Occipital lobe (tissue), 1 donor: ENCODE measurements at regions not wholly inside any gene's neighbourhood (a gene's known extent, or its start where the extent isn't known, plus 50 kb on each side); places are given as distances from the start of the nearest gene placed in this dataset.

Experiments used
- DNase-seq: peaks from one replicate; lab custom pipeline; 2025; lab: John Stamatoyannopoulos, UW

DNA sequence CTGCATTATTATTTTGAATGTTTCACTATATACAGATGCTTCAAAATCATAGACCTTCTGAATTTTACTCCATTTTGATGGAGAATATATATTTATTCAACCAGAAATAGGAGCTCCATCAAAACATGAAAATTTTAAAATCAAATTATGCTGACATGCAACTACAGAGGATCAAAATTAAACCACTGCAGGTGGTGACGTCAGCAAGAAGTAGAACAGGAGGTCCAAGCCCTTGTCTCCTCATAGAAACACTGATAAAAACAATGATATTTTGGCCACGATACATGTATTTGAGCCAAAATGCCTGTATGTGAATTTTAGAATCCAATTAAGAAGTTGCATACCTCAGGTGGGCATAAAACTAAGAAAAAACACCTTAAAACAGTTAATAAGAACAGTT lies 236.6 kb upstream of the FBXL7 start:
- DNase-seq, result no peak

- DNase-seq, result no peak
These were observed 238.5 kb upstream of the FBXL7 start for GRCh38 chr5:15261269-15261995.

- DNase-seq, result no peak
These were observed 239.4 kb upstream of the FBXL7 start for GRCh38 chr5:15260356-15261268.

DNA sequence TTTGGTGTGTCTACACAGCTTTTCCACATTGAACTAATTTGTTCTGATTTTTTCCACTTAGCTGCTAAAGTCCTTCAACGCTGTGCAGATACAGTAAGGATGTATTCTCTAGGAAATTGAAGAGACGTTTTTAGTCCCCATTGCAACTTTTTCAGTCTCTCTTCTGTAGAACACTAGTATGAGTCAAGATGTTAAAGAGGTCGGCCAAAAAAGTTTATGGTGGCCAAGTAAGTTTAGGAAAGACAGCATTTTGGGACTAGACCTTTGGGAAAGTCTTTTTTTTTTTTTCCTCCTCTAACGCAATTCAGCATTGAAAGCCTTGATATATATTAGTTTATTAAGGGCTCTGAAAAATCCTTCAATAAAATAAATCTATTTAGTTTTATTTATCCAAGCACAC lies 243.5 kb upstream of the FBXL7 start:
- DNase-seq, result no peak

DNA sequence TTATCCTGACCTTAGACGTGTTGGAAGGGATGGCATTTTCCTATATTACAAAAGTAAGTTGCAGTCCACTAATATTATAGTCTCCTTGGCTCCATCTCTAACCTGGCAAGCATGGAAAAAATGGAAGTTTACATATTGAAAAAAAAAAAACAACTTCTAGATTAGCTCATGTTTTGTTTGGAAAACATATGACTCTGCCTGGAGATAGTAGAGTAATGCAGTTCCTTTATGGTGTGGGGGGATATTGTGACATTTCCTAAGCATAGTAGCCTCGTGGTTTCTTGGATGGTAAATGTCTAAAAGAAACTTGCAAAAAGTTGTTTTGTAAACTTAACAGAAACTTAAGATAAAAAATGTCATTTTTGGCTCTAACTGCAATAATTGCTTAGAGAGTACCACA lies 244.4 kb upstream of the FBXL7 start:
- DNase-seq, result no peak

GRCh38 chr5:15254607-15255006 lies 245.4 kb upstream of the FBXL7 start:
- DNase-seq, result no peak

DNA sequence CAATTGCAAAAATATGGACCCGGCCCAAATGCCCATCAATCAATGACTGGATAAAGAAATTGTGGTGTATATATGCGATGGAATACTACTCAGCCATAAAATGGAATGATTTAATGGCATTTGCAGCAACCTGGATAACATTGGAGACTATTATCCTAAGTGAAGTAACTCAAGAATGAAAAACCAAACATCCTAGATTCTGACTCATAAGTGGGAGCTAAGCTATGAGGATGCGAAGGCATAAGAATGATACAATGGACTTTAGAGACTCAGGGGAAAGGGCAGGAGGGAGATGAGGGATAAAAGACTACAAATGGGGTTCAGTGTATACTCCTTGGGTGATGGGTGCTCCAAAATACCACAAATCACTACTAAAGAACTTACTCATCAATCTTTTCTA lies 247.6 kb upstream of the FBXL7 start:
- DNase-seq, result no peak

- no peak for DNase-seq
These were observed 250.8 kb upstream of the FBXL7 start for GRCh38 chr5:15249152-15249551.

GRCh38 chr5:15248731-15249130 lies 251.2 kb upstream of the FBXL7 start:
- no peak for DNase-seq

GRCh38 chr5:15245913-15246312 lies 254.1 kb upstream of the FBXL7 start:
- DNase-seq, result no peak

- DNase-seq, result no peak
These were observed 256.5 kb upstream of the FBXL7 start for GRCh38 chr5:15243301-15244020.

GRCh38 chr5:15241216-15241821 lies 258.7 kb upstream of the FBXL7 start:
- no peak for DNase-seq

- no peak for DNase-seq
These were observed 262.0 kb upstream of the FBXL7 start for GRCh38 chr5:15238006-15238405.

GRCh38 chr5:15236911-15237508 lies 263.0 kb upstream of the FBXL7 start:
- DNase-seq, result no peak

DNA sequence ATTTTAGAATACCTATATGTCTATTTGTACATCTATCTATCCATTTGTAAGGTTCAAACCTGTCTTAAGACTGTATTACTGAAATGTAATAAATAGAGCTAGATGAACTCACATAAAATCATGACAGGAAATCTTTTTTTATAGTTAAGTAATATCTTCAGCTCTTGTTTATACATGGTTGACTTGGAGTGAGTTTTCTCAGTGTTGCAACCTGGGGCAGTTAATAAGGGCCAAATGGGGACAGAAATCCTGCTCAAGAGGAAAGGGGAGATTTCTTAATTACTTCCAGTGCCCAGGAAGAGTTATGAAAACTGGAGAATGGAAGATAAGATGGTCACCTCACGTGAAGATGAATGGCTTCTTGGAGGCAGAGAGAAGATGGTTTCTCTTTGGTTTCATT lies 265.1 kb upstream of the FBXL7 start:
- DNase-seq, result no peak

DNA sequence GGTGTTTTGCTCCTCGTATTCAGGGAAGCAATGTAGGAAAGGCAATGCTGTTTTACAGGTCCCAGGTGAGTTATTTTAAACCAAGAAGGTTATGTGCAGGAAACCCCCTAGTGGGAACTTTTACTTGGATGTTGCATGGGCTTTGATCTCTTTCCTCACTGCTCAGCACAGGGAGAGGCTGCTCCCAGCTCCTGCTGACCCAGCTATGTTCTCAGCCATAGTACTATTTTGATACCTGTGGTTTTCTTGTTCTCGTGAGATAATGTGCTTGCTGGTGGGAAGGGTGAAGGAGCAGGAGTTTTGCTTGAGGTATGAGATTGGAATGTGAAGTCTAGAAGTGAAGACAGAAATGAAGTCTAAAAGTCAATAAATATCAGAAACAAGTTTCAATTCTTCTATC lies 265.6 kb upstream of the FBXL7 start:
- DNase-seq, result no peak

- no peak for DNase-seq
These were observed 266.4 kb upstream of the FBXL7 start for GRCh38 chr5:15233566-15233965.

DNA sequence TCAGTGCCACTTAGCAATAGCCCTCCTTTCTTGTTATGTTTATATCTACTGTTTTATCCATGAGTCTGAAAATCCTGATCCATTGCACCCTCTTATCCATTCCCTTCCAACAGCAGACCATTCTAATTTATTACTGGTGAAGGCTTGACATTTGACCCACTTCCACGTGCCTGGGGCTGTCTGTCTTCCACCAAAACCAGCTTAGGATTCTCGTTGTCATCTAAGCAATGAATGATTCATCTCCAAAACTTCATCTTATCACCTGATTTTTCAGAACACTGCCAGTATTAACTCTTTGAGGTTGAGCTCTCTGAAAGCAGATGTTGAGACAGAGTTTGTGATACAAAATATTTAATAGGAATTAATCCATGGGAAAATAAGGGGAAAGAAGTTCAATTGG lies 277.8 kb upstream of the FBXL7 start:
- no peak for DNase-seq

GRCh38 chr5:15220642-15221173 lies 279.3 kb upstream of the FBXL7 start:
- DNase-seq, result no peak

- no peak for DNase-seq
These were observed 284.9 kb upstream of the FBXL7 start for GRCh38 chr5:15215056-15215455.

DNA sequence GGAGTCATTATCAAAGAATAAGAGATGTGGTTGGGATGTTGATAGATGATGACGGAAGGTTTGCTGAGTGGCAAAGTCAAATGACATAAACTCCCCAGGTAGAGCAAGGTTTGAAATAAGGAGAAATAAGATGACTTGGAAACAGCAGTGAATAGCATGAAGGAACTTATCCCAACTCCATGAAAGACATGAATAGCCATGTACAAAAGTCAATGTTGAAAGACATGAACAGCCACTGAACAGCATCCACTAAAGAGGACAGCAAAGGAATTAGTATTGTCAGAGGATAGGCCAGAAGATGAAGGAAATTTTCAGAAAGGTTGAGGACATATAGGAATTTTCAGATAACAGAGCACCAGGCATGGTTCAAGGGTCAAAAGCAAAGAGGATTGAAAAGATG lies 286.0 kb upstream of the FBXL7 start:
- no peak for DNase-seq
